Posterior vena cava (tissue), 2 donors: ENCODE measurements at regions not wholly inside any gene's neighbourhood (a gene's known extent, or its start where the extent isn't known, plus 50 kb on each side); places are given as distances from the start of the nearest gene placed in this dataset.
"Not testable (repeated sequence)": the region's sequence is repeated elsewhere in the genome, so short reads cannot be mapped to it uniquely, and the experiment has no call there.

Experiments
- DNase-seq: peaks from one replicate; pipeline ENCODE4 v3.0.0-alpha.2; 2020; ENCODE audit warnings: low spot score
- intact Hi-C, 2 donors: fragments of 100-400 bp; cut with DNase I; formaldehyde crosslinking; loops; one replicate each; pipeline versions ENCODE4 v1.14.1 to v1.14.2; 2022 to 2023
- donor health status: DM: yes; HTN: yes; CAD: no.
- donor health status: DM: yes; HTN: yes; CAD: no.

DNA sequence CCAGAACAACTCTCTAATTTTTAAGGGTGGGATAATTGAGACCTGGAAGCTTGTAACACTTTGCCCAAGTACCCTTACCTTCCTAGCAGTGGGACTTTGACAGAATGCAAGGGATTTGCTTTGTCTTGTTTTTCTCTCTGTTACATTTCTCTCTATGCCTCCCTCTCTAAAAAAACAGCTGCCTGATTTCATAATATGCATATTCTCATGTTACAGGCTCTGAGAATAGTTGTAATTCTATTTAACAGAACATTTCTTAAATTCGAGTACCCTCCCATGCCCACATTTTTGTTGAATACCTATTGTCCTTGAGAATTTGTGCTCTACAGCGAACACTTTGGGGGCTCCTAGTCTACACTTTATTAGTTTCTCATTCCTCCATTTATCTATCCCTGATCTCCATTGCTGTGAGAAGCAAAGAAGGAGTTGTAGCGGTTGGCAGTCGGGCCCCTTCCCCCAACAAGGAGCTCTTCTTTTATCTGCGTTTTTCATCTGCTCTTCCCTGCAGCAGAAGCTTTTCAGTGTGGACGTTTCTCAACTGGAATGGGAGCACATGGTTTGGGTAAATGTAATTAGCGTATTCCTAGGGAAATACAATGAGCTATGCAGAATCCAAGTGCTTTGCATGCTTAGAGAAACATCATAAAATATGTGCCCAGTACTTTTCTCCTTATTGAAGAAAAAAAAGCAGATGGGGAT, 117.7 kb upstream of the CCDC90B start:
- DNase-seq, result no peak

DNA sequence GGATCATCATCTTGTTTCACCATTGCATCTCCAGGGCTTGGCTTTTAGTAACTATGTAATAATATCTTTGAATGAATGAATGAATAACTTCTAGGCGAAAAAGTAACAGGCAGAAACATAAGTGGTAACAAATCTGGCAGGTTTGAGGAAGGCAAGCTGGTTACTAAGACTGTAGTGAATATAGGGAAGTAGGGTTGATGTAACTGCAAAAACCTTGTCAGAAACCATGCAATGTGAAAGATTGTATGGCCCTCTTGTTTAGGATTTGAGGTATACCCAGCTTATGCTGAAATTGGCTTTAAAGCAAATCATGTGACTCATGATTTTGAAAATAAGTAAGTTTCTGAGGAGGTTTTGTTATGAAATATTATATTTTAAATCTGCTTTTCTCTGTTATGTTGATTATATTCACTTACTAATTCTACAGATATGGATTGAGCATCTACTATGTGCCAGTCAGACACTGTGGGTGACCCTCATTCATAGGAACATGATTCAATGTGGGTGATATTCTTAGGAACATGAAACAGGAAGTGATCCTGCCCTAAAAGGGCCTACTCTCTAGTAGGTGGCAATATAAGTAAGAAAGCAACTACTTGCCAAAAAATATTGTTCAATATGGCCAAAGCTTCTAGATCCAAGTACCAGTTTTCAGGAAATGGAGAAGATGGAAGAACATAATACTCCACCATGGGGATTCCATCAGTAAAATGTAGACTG, 115.5 kb upstream of the CCDC90B start:
- DNase-seq, result no peak
- intact Hi-C loops, result no loop called here

More for the DNA sequence above, 117.7 kb upstream of the CCDC90B start:
- intact Hi-C loops, result no loop called here

DNA sequence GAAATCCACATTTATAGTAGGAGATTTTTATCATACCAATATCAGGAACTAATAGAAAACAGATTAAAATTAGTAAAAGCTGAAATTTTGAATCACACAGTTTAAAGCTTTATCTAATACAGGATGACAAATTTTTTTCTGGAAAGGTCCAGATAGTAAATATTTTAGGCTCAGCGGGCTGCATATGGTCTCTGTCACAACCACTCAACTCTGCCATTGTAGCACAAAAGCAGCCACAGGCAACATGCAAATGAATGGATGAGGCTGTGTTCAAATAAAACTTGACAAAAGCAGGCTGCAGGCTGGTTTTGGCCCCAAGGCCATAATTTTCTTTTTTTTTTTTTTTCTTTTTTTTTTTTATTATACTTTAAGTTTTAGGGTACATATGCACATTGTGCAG, 108.2 kb upstream of the CCDC90B start:
- intact Hi-C loops, result no loop called here
- no peak for DNase-seq

- no peak for DNase-seq
- intact Hi-C loops, result no loop called here
Observed at GRCh38 chr11:83392556-83392955, 106.4 kb upstream of the CCDC90B start.

DNA sequence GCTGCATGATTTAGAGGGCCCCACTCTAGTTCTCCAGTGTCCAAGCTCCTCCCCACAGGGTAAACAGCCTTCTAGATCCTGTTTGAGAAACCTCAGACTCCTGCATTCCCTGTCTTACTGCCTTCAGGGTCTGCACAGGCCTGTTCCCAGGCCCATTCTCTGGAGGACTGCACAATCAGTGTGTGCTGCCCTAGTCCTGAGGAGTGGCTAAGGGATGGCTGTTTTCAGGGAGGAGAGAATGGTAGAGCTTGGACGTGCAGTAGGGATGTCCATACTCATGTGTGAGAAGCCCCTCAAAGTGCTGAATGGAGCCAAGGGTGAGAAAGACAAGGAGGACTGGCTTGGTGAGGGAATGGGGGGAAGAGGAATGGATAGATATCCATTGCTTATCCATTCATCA, 103.8 kb upstream of the CCDC90B start:
- DNase-seq, result no peak
- intact Hi-C loops, result no loop called here

GRCh38 chr11:83383838-83384237, 97.7 kb upstream of the CCDC90B start:
- DNase-seq, intact Hi-C loops: not testable (repeated sequence)

- no peak for DNase-seq
- intact Hi-C loops, result no loop called here
Observed at GRCh38 chr11:83374311-83374710, 88.1 kb upstream of the CCDC90B start.

- DNase-seq, result no peak
- intact Hi-C loops, result no loop called here
Observed at GRCh38 chr11:83371489-83371888, 85.3 kb upstream of the CCDC90B start.

DNA sequence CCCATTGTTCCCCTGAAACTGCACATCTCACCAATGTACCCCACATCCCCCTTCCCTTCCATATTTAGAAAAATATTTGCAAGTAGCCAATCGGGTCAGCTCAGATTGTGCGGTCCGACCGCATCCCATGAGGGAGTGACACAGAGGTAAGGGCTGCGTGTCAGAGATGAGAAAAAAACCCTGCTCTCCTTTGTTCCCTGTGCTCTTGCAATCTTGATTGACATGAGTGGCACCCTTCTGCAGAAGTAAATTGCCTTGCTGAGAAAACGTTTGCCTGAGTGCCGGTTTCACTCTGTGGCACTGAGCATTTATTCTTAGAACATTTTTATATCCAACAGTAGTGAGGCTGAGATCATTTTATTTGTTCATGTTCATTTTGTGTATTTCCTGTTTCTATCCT, 81.6 kb upstream of the CCDC90B start:
- no peak for DNase-seq
- intact Hi-C loops, result loop anchor here in 1 of 2 donors (5.0 kb wide), 1 partner anchor 425 kb away; no protein-coding TSS in a partner anchor

- no peak for DNase-seq
- intact Hi-C loops, result loop anchor here in 1 of 2 donors (5.0 kb wide), 1 partner anchor 428 kb away; no protein-coding TSS in a partner anchor
Observed at GRCh38 chr11:83364500-83365045, 78.4 kb upstream of the CCDC90B start.

DNA sequence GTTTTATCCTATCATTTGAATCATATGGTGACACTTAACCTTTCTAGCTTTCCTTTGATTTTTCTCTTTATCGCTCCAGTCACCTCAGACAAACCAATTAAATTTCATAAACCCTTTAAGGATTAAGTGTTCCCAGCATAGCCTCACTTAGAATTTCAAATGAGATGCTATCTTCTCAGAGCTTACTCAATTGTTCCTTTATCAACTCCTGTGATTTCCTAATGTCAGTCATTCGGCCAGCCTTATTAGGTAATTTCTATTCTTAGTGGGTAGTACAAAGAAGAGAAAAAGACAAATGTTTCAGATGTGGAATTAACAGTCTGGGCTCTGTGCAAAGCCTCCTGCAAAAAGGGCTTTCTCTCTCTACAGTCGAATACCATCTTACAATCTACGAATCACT, 77.1 kb upstream of the CCDC90B start:
- intact Hi-C loops, result no loop called here
- DNase-seq, result no peak

GRCh38 chr11:83361831-83362230, 75.7 kb upstream of the CCDC90B start:
- intact Hi-C loops, result no loop called here
- DNase-seq, result no peak

DNA sequence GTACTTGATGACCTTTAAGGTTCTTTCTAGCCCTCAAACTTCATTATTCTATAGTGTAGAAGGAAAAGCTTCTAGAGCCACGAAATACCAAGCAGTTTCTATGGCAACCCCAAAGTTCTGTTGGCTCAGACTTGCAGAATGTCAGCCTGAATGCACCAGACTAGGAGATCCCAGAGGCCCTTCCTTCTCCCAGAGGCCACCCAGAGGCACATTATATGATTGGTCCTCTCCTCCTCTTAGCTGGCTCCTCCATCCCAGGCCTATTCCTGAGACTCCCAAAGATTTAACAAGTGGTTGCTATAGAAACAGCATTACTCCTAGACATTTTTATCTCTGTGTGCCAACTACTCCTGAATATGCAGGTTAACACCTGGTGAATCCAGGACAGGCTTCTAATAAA, 69.2 kb upstream of the CCDC90B start:
- intact Hi-C loops, result no loop called here
- DNase-seq, result no peak

GRCh38 chr11:83350187-83350586, 64.0 kb upstream of the CCDC90B start:
- DNase-seq, result no peak
- intact Hi-C loops, result no loop called here

DNA sequence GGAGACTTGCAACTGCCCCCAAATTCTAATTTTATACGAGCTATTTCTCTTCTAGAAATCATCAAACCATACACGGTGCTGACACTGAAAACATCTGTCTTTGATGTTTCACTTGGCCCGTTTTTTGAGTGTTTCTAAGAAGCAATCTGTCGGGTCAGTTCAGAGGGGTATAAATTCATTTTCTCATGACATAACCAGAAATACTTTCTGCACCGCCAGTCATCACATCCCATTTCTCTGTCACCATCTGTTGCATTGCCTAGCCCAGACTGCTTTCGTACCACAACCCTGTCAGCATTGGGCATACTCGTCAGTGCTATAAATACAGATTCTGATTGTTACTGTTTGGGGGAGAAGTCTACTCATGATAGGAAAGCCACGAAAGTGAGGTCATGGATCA, 63.1 kb upstream of the CCDC90B start:
- no peak for DNase-seq
- intact Hi-C loops, result no loop called here

DNA sequence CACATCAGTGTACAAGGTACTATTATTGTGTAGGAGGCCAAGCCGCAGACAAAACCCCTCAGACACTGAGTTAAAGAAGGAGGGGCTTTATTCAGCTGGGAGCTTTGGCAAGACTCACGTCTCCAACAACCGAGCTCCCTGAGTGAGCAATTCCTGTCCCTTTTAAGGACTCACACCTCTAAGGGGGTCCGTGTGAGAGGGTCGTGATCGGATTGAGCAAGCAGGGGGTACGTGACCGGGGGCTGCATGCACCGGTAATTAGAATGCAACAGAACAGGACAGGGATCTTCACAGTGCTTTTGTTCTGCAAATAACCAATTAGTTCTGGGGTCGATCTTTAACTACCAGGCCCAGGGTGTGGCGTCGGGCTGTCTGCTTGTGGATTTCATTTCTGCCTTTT, 60.5 kb upstream of the CCDC90B start:
- DNase-seq, intact Hi-C loops: not testable (repeated sequence)

DNA sequence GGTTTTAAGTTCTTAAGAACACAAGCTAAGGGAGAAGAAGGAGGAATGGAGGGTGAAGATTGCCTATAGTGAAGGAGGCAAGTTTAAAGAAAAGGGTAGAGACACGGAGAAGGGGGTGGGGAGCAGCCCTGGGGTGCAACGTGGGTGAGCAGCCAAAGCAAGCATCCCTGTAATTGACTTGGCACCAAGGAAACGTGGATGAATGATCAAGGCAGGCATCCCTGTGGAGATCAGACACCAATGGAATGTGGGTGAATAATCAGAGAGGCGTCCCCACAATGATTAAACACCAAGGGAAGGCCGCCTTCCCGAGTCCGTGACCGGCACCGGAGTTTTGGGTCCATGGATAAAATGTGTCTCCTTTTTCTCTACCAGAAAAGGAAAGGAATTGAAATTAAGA, 58.4 kb upstream of the CCDC90B start:
- intact Hi-C loops, DNase-seq: not testable (repeated sequence)

GRCh38 chr11:83336993-83337392, 50.8 kb upstream of the CCDC90B start:
- no peak for DNase-seq
- intact Hi-C loops, result no loop called here
